Esophagus squamous epithelium (tissue), 4 donors: ENCODE measurements at regions not wholly inside any gene's neighbourhood (a gene's known extent, or its start where the extent isn't known, plus 50 kb on each side); places are given as distances from the start of the nearest gene placed in this dataset.

Experiments
- POLR2A ChIP-seq, 4 donors: fragments of 450-650 bp; IDR thresholded peaks; one replicate each; pipeline ENCODE4 v1.6.1; 2017; ENCODE audit warnings: antibody characterized with exemption in 4 of 4, mild to moderate bottlenecking in 4 of 4, moderate library complexity in 3 of 4
- TF ChIP-seq, protein P1 (sequence below), 6 experiments: fragments of 450-650 bp in 4 of 6; fragments of 200-600 bp in 2 of 6; sonication (generic) in 2 of 6; IDR thresholded peaks; one replicate each; pipeline ENCODE4 v1.5.1; 2016 to 2019; ENCODE audit warnings: antibody characterized with exemption in 6 of 6, mild to moderate bottlenecking in 4 of 6, moderate library complexity in 4 of 6

GRCh38 chr3:182050932-182051331 lies 339.2 kb downstream of the SOX2 start:
- TF ChIP-seq, protein P1, sequence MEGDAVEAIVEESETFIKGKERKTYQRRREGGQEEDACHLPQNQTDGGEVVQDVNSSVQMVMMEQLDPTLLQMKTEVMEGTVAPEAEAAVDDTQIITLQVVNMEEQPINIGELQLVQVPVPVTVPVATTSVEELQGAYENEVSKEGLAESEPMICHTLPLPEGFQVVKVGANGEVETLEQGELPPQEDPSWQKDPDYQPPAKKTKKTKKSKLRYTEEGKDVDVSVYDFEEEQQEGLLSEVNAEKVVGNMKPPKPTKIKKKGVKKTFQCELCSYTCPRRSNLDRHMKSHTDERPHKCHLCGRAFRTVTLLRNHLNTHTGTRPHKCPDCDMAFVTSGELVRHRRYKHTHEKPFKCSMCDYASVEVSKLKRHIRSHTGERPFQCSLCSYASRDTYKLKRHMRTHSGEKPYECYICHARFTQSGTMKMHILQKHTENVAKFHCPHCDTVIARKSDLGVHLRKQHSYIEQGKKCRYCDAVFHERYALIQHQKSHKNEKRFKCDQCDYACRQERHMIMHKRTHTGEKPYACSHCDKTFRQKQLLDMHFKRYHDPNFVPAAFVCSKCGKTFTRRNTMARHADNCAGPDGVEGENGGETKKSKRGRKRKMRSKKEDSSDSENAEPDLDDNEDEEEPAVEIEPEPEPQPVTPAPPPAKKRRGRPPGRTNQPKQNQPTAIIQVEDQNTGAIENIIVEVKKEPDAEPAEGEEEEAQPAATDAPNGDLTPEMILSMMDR (IDR thresholded peaks at IDR 0.05): no peak
- TF ChIP-seq POLR2A (IDR thresholded peaks at IDR 0.05): no peak
